ENCODE measurements at regions not wholly inside any gene's neighbourhood (a gene's known extent, or its start where the extent isn't known, plus 50 kb on each side); places are given as distances from the start of the nearest gene placed in this dataset.

GRCh38 chr1:195597891-195598290, 1010.3 kb downstream of the KCNT2 start:
- Histone ChIP-seq H3K4me3 (no peak overlapping the region), H3K27me3 (ENCODE audit: insufficient read depth, low read depth) (no peaks in the 10 kb centered on the region), H3K9me3 (ENCODE audit: insufficient read depth, low read depth) (no peaks in the 10 kb centered on the region), H3K36me3 (ENCODE audit: low read depth) (no peaks in the 10 kb centered on the region), H3K4me2 (no peak overlapping the region), H2AFZ (no peak overlapping the region), H3K79me2 (ENCODE audit: low read depth) (no peaks in the 10 kb centered on the region), H3K27ac (no peak overlapping the region), H3K9me2 (ENCODE audit: insufficient read depth) (no peaks in the 10 kb centered on the region), H4K20me1 (ENCODE audit: insufficient read depth) (no peaks in the 10 kb centered on the region), H3F3A (ENCODE audit: insufficient read depth, low read depth) (no peaks in the 10 kb centered on the region), H3K4me1 (replicated peaks; ENCODE audit: insufficient read depth) (no peaks in the 10 kb centered on the region)
- no peak for DNase-seq
- ChIA-PET POLR2A (ENCODE audit: unreplicated experiment) (no interaction called here), CTCF (no interaction called here)
- intact Hi-C loops (cut with micrococcal nuclease; ENCODE audit: unreplicated experiment): no loop called here
- no TSS peak for BruUV-seq (replicated peaks)
- TF ChIP-seq EZH2 (IDR thresholded peaks at IDR 0.05; ENCODE audit: low read depth) (no peak), CTCF (conservative IDR thresholded peaks at IDR 0.05) (no peak)

DNA sequence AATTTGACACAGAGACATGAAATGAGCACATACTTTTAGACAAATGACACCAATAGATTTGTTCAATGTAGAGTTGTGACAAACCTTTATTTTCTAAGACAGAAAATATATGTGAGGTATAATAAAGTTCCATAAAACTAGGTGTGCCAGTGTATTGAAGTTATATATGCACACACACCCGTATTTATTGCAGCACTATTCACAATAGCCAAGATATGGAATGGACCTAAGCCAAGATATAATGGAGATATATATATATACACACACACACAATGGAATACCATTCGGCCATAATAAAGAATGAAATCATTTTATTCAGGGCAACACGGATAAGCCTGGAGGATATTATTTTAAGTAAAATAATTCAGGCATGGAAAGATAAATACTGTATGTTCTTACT, 1013.5 kb downstream of the KCNT2 start:
- BruUV-seq (replicated peaks): no TSS peak
- TF ChIP-seq CTCF (conservative IDR thresholded peaks at IDR 0.05) (no peak), EZH2 (IDR thresholded peaks at IDR 0.05; ENCODE audit: low read depth) (no peak)
- H3K4me1 ChIP-seq (replicated peaks; ENCODE audit: insufficient read depth): no peaks in the 10 kb centered on the region
- H3K27me3 ChIP-seq (ENCODE audit: insufficient read depth, low read depth): no peaks in the 10 kb centered on the region
- intact Hi-C loops (cut with micrococcal nuclease; ENCODE audit: unreplicated experiment): no loop called here
- H3K27ac ChIP-seq: no peak overlapping the region
- H3K4me2 ChIP-seq: no peak overlapping the region
- H2AFZ ChIP-seq: no peak overlapping the region
- DNase-seq: no peak
- H3K79me2 ChIP-seq (ENCODE audit: low read depth): no peaks in the 10 kb centered on the region
- no peaks in the 10 kb centered on the region for H3K9me2 ChIP-seq (ENCODE audit: insufficient read depth)
- no peak overlapping the region for H3K4me3 ChIP-seq
- H3F3A ChIP-seq (ENCODE audit: insufficient read depth, low read depth): no peaks in the 10 kb centered on the region
- CTCF ChIA-PET: no interaction called here
- H3K36me3 ChIP-seq (ENCODE audit: low read depth): no peaks in the 10 kb centered on the region
- no peaks in the 10 kb centered on the region for H4K20me1 ChIP-seq (ENCODE audit: insufficient read depth)
- no peaks in the 10 kb centered on the region for H3K9me3 ChIP-seq (ENCODE audit: insufficient read depth, low read depth)
- POLR2A ChIA-PET (ENCODE audit: unreplicated experiment): no interaction called here

DNA sequence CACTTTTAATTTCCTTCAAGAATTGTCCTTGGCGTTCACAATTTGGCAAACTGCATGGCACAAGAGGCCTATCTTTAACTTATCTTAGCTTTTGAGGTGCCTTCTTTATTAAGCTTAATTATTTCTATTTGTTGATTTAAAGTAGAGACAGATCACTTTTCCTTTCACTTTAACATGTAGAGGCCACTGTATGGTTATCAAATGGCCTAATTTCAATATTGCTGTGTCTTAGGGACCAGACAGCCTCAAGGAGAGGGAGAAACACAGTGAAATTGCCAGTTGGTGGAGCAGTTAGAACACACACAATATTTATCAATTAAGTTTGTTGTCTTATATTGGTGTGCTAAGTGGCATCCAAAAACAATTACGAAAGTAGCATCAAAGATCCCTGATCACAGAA, 1013.9 kb downstream of the KCNT2 start:
- ChIA-PET POLR2A (ENCODE audit: unreplicated experiment) (no interaction called here), CTCF (no interaction called here)
- H3K9me3 ChIP-seq (ENCODE audit: insufficient read depth, low read depth): no peaks in the 10 kb centered on the region
- no peaks in the 10 kb centered on the region for H3F3A ChIP-seq (ENCODE audit: insufficient read depth, low read depth)
- H2AFZ ChIP-seq: peak overlapping the region; percentile 30; the same call in 1 of the 2 replicates
- TF ChIP-seq CTCF (conservative IDR thresholded peaks at IDR 0.05) (no peak), EZH2 (IDR thresholded peaks at IDR 0.05; ENCODE audit: low read depth) (no peak)
- H3K4me2 ChIP-seq: no peak overlapping the region
- intact Hi-C loops (cut with micrococcal nuclease; ENCODE audit: unreplicated experiment): no loop called here
- H4K20me1 ChIP-seq (ENCODE audit: insufficient read depth): no peaks in the 10 kb centered on the region
- DNase-seq: no peak
- H3K79me2 ChIP-seq (ENCODE audit: low read depth): no peaks in the 10 kb centered on the region
- BruUV-seq (replicated peaks): no TSS peak
- no peaks in the 10 kb centered on the region for H3K9me2 ChIP-seq (ENCODE audit: insufficient read depth)
- H3K36me3 ChIP-seq (ENCODE audit: low read depth): no peaks in the 10 kb centered on the region
- H3K4me1 ChIP-seq (replicated peaks; ENCODE audit: insufficient read depth): no peaks in the 10 kb centered on the region
- H3K4me3 ChIP-seq: no peak overlapping the region
- H3K27me3 ChIP-seq (ENCODE audit: insufficient read depth, low read depth): no peaks in the 10 kb centered on the region
- no peak overlapping the region for H3K27ac ChIP-seq

All from PC-9 (cell line).